Cardiac fibroblast (primary cell): ENCODE measurements at regions not wholly inside any gene's neighbourhood (a gene's known extent, or its start where the extent isn't known, plus 50 kb on each side); places are given as distances from the start of the nearest gene placed in this dataset.

Experiments used
- DNase-seq, 2 donors: peaks; one replicate each; pipeline versions ENCODE4 v3.0.0 to v3.0.0-alpha.2; 2010; ENCODE audit warnings: low read depth in 2 of 2
- H3K4me3 ChIP-seq, 2 donors: replicated peaks in 1 of 2; 1 replicate in 1 of 2; 2 replicates in 1 of 2; pipeline ENCODE4 v1.5.1; 2011; ENCODE audit warnings: low read depth in 2 of 2, low read length in 2 of 2, mild to moderate bottlenecking in 2 of 2, moderate library complexity in 1 of 2
- CTCF ChIP-seq: IDR thresholded peaks from one replicate; pipeline ENCODE4 v1.5.1; 2011; ENCODE audit warnings: low read depth, mild to moderate bottlenecking, low read length, inconsistent platforms

- no peak for DNase-seq
- TF ChIP-seq CTCF, result no peak
- no peak overlapping the region for H3K4me3 ChIP-seq
These were observed 85.9 kb upstream of the FSTL4 start for GRCh38 chr5:133698259-133698554.

DNA sequence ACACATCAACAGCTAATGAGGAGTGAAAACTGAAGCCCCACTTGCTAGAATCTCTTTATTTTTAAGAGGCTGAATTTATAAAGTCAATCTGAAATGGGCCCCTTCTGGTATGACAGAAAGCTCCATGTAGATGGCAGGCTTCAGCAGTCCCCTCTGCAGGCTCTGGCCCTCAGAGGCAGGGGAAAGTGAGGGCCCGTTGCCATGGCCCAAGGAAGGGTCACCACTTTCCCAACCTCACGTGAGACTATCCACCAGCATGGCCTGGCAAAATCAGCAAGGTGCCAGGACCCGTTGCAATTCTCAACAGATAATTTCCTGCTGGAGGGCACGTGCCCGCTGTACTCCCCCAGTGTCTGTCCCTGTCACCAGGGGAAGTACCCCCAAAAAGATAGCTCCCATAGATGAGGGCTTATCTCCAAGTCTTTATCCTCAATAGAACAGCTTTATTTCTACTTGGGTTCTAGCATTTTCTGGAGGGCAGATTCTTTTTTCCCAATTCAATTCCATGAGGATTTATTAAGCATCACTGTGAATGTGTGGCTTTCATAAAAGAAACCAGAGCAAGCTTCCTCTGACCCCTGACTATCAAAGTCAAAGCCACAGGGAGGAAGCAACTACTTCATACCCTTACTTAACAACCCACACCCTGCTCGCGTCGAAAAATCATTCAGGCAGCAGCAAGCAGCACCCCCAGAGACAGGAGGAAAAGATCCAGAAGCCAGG lies 85.4 kb upstream of the FSTL4 start:
- H3K4me3 ChIP-seq, result no peak overlapping the region
- no peak for TF ChIP-seq CTCF
- DNase-seq, result no peak

DNA sequence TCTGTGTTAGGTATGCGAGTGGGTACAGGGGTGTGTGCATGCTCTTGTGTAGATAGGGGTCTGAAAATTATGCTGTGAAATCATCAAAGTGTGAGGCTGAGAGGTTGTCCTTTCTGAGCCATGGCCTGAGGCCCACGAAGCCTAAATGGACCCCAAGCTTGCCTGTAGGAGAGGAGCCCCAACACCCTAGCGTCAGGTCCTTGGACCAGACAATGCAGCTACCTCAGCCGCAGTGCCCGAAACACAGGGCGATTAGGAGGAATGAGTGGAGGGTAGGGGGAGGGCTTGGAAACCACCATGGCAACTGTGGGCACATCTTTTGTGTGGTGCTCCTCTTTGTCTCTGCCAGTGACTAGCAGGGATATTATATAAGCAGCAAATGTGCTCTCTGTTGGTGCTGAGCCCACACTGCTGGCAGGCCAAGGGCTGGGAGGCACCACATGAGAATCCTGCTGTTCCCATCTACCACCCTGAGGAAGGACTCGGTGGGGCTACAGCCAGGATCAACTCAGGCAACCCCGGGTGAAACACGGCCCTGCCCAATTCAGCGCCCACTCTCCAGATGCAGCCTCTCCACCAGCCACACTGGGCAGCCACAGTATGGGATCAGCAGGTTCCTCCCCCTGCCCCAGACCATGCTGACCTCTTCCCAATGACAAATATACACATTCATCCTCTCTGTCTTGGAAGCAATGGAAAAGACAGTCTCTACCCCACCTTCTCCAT lies 84.6 kb upstream of the FSTL4 start:
- no peak overlapping the region for H3K4me3 ChIP-seq
- TF ChIP-seq CTCF, result no peak
- DNase-seq, result no peak

DNA sequence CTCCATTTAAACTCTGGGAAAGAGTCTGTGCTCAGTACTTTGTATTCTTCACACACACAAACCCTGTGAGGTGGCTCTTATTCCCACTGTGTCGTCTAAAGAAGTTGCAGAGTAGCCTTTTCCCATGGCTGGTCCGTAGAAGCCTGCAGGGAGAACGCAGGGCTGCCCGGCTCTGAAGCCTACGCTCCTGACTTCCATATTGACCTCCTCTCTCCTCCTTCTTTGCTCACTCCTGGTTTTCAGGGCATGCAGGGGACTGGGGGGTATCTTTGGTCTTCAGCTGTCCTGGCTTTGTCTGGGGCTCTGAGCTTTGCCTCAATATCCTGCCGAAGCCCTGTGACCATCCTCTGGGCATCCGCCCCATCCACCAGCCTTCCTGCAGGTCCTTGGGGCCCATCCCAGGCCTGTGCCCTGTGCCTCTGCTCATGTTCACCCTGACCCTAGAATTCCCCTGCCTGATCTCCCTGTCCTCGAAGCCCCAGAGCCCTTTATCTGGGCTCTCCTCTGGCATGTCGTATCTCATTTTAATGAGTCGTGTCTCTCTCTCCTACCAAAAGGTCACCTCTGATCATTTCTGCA lies 83.8 kb upstream of the FSTL4 start:
- TF ChIP-seq CTCF, result no peak
- no peak for DNase-seq
- no peak overlapping the region for H3K4me3 ChIP-seq

- DNase-seq, result no peak
- no peak for TF ChIP-seq CTCF
- no peak overlapping the region for H3K4me3 ChIP-seq
These were observed 82.0 kb upstream of the FSTL4 start for GRCh38 chr5:133694181-133694831.

GRCh38 chr5:133691448-133691847 lies 79.1 kb upstream of the FSTL4 start:
- no peak for TF ChIP-seq CTCF
- DNase-seq, result no peak
- no peak overlapping the region for H3K4me3 ChIP-seq
